ENCODE measurements at regions not wholly inside any gene's neighbourhood (a gene's known extent, or its start where the extent isn't known, plus 50 kb on each side); places are given as distances from the start of the nearest gene placed in this dataset.

GRCh38 chr12:28885928-28886327, 263.1 kb upstream of the FAR2 start:
- no peak for DNase-seq

GRCh38 chr12:28887461-28887990, 261.6 kb upstream of the FAR2 start:
- DNase-seq = no peak

- DNase-seq = no peak
Observed at GRCh38 chr12:28890664-28891063, 258.4 kb upstream of the FAR2 start.

GRCh38 chr12:28891126-28891525, 258.0 kb upstream of the FAR2 start:
- DNase-seq = no peak

GRCh38 chr12:28893365-28893764, 255.7 kb upstream of the FAR2 start:
- DNase-seq = no peak

GRCh38 chr12:28893856-28894255, 255.2 kb upstream of the FAR2 start:
- no peak for DNase-seq

GRCh38 chr12:28896421-28896820, 252.7 kb upstream of the FAR2 start:
- no peak for DNase-seq

- DNase-seq = no peak
Observed at GRCh38 chr12:28898038-28898437, 251.0 kb upstream of the FAR2 start.

- no peak for DNase-seq
Observed at GRCh38 chr12:28899951-28900350, 249.1 kb upstream of the FAR2 start.

GRCh38 chr12:28905220-28905955, 243.7 kb upstream of the FAR2 start:
- DNase-seq = no peak

- DNase-seq = no peak
Observed at GRCh38 chr12:28908646-28909045, 240.4 kb upstream of the FAR2 start.

- no peak for DNase-seq
Observed at GRCh38 chr12:28909291-28909690, 239.8 kb upstream of the FAR2 start.

GRCh38 chr12:28925719-28926376, 223.2 kb upstream of the FAR2 start:
- DNase-seq = no peak

- DNase-seq = no peak
Observed at GRCh38 chr12:28930704-28931103, 218.4 kb upstream of the FAR2 start.

GRCh38 chr12:28933176-28933575, 215.9 kb upstream of the FAR2 start:
- no peak for DNase-seq

GRCh38 chr12:28933864-28934527, 215.1 kb upstream of the FAR2 start:
- no peak for DNase-seq

GRCh38 chr12:28936221-28936620, 212.9 kb upstream of the FAR2 start:
- DNase-seq = no peak

GRCh38 chr12:28936711-28937110, 212.4 kb upstream of the FAR2 start:
- no peak for DNase-seq

- DNase-seq = no peak
Observed at GRCh38 chr12:28937196-28937595, 211.9 kb upstream of the FAR2 start.

GRCh38 chr12:28938056-28938455, 211.0 kb upstream of the FAR2 start:
- DNase-seq = no peak

- DNase-seq = no peak
Observed at GRCh38 chr12:28938581-28939235, 210.4 kb upstream of the FAR2 start.

GRCh38 chr12:28939427-28939826, 209.7 kb upstream of the FAR2 start:
- no peak for DNase-seq

GRCh38 chr12:28941248-28941647, 207.8 kb upstream of the FAR2 start:
- no peak for DNase-seq
